Stimulated activated CD4-positive, alpha-beta T cell treated with anti-CD3 and anti-CD28 coated beads, Interleukin-1b, Interleukin-23, amount 100 ng/mL, for 24 hours (primary cell): ENCODE measurements at regions not wholly inside any gene's neighbourhood (a gene's known extent, or its start where the extent isn't known, plus 50 kb on each side); places are given as distances from the start of the nearest gene placed in this dataset.
"Not testable (repeated sequence)": the region's sequence is repeated elsewhere in the genome, so short reads cannot be mapped to it uniquely, and the experiment has no call there.

ENCODE experiments used
- DNase-seq, 4 experiments: peaks; one replicate each; pipeline ENCODE4 v3.0.0-alpha.2; 2020; ENCODE audit warnings: low read depth in 4 of 4, low spot score in 1 of 4

DNA sequence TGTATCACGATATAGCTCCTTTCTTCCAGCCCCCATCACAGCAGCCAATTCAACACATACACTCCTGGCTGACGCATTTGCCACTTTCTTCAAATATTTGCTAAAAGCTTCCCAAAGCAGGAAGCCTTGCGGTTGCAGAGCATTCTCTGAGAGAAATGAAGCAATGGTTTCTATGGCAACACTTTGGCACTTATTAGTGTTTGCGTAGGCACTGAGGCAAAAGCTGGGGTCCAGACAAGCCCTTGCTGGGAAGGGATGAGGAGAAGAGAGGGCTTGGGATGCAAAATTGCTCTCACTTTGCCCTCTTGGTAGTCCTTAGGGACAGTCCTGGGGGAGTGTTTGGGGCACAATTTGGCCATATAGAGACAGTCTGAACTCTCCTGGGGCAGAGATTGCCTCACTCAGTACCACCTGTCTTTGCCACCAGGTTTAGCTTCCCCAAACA, 55.0 kb upstream of the PAK3 start:
- no peak for DNase-seq

DNA sequence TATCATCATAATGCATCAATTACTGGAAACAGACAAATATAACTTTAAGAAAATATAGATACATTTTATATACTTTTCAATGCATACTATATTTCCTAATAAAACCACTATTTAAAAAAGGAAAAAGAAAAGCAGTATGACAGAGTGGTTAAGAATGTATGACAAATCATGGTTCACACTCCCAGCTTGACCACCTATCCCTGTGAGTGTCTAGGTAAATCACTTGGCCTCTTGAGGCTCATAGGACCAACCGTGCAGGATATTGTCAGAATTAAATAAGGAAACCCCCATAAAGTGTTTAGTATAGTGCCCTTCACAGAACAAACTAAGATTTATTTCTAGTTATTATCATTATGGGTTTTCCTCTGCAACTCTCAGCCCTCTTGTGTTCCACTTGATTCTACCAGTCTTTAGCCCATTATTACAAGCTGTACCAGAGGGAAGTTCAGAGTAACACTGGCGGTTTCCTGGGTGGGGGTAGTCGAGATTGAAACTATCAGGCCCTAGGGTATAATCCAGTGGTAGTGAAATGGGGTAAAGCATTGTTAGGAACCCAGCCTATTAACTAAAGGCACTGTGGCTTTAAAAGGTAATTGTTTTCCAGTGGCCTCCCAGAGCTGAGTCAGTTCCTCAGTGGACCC, 55.5 kb upstream of the PAK3 start:
- DNase-seq: no peak

DNA sequence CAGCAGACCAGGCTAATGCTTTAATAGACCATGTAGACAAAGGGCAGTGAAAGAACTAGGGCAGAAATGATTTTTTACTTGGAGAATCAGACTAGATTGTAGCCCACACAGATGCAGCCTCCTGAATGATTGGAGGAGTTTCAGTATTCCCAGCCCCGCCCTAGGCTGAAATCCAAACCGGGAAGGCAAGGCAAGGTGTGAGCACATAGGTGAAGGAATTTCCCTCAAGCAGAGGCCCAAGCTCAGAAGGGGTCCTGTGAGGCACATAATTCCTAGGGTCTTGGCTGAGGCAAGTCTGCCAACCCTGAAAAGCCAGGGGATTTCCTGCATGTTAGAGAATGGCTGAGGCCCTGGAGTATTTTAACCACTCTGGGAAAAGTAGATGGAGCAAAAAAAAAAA, 56.4 kb upstream of the PAK3 start:
- DNase-seq: no peak

DNA sequence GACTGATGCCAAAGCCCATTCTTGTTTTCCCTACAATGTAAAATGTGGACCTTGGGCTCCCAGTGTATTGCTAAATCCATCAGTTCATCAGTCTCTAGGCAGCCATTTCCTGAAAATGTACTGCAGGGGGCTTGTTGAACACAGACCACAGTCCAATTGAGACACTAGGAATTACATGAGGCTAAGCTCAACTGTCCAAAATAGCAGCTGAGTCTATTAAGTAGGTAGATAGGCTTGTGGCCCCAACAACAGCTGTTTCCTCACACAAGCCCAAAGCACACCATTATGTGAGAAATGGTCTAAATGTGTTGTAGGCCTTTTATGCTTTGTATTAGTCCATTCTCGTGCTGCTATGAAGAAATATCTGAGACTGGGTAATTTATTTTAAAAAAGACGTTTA, 60.0 kb upstream of the PAK3 start:
- no peak for DNase-seq

DNA sequence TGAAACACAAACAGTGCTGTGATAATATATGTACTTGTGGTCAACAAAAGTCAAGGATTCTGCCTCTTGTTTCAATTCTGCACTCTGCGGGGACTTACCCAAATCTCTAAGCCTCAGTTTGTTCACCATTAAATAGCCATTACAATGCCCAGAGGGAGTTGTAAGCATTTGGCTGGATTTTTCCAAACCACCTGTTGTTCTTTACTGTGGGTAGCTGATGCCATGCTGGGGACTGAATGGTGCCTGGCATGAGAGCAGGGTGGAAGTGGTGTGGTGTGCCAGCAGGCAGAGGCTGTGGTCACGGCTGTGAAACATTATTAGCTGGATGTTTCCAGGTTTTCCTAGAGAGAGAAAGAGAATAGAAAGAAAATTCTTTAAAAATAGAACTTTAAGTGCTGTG, 60.7 kb upstream of the PAK3 start:
- no peak for DNase-seq

DNA sequence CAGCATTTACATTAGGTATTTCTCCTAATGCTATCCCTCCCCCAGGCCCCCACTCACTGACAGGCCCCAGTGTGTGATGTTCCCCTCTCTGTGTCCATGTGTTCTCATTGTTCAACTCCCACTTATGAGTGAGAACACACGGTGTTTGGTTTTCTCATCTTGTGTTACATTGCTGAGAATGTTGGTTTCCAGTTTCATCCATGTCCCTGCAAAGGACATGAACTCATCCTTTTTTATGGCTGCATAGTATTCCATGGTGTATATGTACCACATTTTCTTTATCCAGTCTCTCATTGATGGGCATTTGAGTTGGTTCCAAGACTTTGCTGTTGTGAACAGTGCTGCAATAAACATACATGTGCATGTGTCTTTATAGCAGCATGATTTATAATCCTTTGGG, 73.0 kb upstream of the PAK3 start:
- not testable (repeated sequence) for DNase-seq

DNA sequence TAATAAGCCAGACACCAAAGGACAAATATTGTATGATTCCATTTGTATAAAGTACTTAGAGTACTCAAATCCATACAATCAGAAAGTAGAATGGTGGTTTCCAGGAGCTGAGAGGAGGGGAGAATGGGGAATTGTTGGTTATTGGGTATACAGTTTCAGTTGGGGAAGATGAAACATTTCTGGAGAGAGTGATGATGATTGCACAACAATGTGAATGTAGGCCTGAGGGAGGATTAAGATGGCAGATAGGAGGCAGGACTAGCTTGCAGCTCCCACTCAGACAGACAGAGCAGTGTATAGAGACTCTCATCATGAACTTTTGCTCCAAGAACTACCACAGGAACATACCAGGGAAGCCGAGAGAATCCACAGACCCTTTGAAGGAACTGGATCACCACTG, 75.7 kb upstream of the PAK3 start:
- no peak for DNase-seq

DNA sequence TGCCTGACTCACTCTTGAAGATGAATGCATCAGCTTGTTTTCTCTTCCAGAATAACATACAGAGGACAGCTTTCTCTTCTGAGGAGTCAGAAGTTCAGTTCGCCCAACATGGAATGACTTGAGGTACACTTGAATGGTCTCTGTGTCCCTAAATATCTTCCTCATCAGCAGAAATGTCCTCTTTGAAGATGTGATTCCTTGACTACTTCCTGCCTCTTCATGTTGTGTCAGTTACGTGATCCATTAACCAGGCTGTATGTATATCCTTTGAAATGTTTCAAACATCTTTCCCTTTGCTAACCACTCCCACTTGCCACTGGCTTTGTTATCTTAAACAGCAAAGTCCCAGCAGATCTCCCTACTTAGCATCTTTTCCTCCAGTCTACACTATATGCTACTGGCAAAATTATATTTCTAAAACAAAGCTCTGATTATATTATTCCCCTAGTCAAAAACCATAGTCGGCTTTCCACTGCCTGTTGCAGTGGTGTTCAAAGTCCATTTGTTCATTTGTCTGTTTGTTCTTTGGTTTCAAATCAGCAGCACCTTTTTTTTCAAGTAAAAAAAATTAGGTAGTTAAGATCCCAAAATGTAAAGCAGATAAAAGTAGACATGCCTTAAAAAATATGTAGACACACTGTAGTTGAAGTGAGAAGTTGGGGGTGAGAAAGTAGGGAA, 82.1 kb upstream of the PAK3 start:
- DNase-seq: no peak

DNA sequence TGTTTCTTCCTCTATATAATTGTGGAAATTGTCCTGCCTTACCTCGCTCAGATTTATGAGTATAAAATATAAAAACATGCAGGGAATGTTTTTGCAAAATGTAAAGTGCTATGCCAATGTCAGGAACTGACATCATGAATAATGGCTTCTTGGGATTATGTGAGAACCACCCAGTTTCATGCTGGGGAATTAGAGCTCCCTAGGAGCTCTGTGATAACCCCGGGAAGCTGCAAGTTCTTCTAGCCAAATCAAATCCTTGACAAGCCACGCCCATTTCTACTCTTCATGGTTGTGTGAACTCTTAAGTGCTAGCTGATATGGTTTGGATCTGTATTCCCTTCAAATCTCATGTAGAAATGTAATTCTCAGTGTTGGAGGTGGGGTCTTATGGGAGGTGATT, 85.9 kb upstream of the PAK3 start:
- DNase-seq: no peak

DNA sequence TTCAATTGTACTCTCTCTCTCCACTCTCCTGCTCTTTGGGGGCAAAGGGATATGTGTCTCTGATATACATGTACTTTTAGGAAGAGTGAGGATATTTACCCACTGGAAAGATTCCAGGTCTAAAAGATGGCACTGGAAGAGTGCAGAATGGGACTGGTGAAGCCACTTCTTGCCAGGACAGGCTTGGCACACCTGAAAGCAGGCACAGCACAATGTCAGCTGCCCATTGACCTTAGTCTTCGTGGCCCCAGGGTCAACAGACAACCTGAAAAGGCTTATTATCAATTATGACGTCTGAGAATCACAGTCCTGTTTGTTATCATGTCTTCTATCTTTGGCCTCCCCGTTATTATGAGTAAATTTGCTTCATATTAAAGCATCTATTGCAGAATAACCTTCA, 86.7 kb upstream of the PAK3 start:
- DNase-seq: no peak

DNA sequence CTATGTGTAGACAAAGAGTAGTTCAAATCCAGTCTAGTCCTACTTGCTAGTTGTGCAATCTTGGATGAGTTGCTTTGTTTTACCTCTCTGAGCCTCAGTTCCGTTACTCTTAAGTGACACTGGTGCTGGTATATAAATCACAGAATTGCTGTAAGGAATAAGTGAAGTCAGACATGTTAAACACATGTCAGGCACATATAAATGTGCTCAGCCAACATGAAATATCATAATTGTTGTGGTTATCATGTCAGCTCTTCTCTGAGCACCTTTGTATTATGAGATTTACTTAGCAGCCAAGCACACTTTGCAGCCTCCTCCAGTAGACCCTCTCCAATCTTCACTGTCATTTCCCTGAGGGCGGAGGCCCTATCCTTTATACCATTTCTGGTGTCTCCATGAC, 87.9 kb upstream of the PAK3 start:
- no peak for DNase-seq

DNA sequence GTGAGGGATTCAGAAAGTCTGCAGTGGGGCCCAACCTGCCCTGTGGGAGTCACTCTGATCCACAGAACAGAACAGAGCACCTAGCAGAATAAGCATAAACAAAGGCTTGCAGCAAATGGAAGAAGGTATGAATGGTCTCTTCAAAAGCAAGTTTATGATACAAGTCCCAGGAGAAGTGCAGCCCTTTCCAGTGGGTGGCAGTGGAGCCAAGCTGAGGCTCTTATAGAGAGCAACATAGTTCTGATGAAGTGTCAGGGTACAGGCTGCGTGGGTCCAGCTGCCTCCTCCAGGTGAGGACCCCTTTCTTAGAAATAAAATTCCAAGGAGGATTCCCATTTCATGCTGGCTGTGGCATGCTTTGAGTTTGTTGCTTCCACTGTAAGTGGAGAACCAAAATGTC, 88.8 kb upstream of the PAK3 start:
- no peak for DNase-seq

DNA sequence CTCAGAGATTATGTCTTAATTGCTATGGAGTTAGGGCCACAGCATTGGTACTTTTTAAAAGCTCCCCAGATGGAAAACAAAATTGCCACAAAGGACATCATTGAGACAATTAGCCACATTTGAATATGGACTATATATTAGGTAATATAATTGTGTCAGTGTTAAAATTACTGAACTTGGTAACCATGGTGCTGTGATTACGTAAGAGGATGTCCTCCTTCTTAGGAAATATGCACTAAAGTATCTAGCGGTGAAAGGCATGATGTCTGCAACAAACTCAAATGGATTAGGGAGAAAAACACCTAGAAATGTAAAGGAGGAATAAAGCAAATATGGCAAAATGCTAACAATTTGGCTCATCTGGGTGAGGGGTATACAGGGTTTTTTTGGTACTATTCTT, 89.9 kb upstream of the PAK3 start:
- no peak for DNase-seq

DNA sequence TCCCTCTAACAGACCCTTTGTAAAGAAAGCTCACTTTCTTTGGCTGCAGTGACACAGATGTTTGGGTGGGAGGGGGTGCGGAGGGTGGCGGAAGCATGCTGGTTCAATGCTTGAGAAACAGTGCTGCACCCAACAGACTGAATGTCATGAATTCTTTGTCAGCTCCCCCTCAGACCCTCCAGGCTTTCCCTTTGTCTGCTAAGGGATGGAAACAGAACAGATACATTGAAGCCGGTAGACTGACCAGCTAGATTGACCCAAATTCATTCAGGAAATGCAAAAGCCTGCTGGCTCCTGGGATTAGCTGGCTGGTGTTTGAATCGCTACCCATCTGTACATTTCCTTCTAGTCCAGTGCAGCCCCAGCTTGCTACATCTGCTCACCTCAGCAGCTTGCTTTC, 90.8 kb upstream of the PAK3 start:
- no peak for DNase-seq

DNA sequence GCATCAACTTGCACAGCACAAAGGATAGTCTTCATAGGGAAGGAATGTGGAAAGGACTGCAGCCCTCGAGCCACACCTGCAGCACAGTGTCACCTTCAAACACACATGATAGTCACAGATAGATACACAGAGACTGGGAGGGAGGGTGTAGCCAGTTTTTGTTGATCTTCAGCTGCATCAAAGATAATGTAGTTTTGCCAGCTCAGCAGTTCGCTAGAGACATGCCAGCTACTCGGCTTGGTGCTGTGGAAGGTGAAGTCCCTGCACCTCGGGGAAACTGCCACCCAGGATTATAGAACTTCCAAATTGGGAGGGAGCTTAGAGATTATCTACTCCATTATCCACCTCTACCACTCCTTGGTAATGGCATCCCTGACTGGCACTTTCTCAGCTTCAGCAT, 92.9 kb upstream of the PAK3 start:
- no peak for DNase-seq

DNA sequence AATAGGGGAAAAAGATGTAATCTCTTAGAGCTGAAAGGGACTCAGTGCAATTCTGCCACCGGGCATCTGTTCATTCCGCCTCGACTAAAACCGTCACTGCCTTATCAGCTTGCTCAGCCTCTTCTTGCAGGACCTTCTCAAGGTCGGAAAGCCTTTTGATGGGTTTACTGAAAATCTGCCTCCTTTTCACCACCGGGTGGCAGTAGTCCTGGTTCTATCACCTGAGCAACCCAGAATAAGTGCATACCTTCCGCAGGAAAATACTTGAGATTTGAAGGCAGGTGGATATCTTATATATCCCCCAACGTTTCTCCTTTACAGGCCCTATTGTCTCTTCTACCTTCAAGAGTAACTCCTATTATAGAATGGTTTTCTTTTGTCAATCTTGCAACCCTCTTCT, 103.4 kb upstream of the PAK3 start:
- DNase-seq: peak in 3 of 4 experiments; percentile 0 to 1 (median 0)

DNA sequence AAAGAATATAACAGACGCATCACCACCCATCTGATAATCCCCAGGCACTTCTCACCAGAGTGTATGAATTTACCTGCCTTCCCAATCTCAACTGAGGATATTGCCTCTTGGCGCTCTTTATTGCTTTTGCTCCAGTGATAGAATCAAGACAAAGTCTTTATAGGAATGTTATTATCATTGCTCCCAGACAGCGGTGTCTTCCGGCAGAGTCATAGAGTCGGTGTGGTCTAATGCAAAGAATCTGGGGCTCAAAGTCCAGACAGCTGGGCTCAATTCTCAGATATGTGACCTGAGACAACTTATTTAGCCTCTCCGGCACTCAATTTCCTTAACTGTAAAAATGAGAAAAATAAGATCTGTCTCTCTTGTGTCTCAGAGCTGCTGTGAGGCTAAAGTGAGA, 106.1 kb upstream of the PAK3 start:
- DNase-seq: no peak

DNA sequence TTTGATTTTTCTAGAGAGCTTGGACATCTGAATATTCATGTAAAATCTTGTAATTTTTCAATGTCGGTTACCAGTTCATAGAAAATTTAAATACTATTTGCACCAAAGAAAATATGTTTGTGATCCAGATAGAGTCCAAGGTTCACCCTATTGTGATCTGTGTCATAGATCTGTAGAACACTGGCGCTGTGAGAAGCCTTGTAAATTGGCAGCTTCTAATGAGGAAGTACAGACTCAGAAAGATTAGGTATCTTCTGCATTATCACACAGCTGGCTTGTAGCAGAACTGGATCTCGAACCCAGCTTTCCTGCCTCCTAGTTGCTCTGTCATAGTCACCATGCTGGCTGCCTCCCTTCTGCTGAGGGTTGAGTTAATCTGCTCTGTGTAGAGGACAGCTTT, 106.5 kb upstream of the PAK3 start:
- no peak for DNase-seq

DNA sequence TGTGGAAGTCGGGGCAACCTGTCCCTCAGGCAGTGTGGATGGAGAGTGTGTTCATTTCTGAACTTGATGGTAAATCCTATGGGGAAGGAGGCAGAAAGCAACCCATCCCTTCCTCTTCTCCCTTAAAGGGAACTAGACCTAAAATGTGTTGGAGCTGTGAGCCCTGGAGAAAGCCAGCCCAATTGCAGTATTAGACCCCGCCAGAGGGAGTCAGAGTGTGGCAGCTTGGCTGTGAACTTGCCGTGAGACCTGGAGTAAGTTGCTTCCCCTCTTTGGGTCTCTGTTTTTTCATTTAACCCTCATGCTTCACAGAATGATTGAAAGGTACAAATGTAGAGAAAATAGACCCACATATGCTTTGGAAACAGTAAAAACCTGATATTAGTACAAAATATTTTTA, 108.7 kb upstream of the PAK3 start:
- DNase-seq: no peak

DNA sequence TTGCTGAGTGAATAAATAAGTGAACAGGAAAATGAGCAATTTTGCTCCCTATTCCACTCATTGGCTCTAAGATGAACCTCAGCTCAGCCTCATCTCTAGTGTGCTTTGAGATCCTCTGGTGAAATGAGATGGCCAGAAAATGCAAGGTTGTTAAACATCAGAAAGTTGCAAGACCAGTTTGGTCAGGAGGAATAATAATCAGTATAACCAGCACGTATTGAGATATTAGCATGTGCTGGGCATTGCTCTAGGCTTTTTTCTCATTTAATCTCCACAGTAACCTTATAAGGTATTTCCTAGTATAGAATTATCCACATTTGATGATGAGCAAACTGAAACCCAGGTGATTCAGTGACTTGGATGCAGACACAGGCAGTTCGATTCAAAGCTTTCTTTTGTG, 110.5 kb upstream of the PAK3 start:
- no peak for DNase-seq

DNA sequence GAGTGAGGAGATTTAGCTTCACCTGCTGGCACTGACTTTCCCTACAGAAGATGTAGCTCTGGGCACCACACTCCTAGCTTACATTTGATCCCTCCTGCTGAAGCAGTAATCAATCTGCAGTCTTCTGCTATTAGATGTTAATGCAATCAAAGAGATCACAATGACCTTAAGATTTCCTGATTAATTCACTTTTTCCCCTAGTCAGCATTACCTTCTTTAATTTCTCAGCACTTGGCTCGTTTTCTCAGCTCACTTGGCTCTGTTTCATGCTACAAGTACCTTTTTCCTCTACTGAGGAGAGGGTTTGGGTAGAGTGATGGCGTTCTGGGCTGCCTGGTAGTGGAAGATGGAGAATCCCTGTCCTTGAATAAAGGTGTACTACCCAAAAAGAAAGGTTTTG, 113.0 kb upstream of the PAK3 start:
- no peak for DNase-seq

DNA sequence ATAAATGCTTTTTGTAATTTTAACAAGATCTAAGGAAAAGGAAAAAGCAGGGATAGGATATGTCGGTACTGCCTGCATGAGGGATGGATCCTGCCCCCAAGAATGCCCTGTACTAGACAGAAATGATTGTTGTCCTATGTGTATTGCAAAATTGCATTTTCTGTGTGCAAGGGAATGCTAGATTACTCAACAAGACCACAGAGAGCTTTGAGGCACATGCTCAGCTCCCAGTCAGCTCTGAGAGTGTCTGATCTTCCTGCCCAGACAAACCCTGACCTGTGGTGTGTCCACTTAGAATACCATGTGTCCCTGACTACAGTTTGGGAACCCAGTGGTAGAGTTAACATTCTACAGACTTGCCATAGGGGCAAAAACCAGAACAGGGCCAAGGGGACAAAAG, 129.2 kb upstream of the PAK3 start:
- DNase-seq: no peak

DNA sequence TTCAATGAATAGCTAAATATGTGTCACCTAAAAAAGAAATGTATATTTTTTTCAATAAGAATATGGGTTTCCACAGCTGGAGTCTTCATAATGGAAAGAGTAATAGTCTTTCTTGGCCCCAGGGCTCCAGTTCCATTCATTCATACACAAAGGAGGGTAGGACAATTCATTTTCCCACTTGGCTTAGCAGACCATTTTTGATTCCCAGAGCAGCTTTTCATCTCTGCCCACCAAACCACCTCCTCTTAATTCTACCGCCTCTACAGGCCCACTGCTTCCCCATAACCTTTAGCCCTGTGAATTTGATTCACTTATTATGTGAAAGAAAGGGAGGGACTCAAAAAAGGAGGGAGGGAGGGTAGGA, 129.9 kb upstream of the PAK3 start:
- no peak for DNase-seq
